ENCODE measurements at regions not wholly inside any gene's neighbourhood (a gene's known extent, or its start where the extent isn't known, plus 50 kb on each side); places are given as distances from the start of the nearest gene placed in this dataset.

- intact Hi-C loops (cut with DNase I), result no loop called here
- ATAC-seq (no peak), DNase-seq (no peak)
Observed at GRCh38 chr10:31660300-31660699, 268.3 kb downstream of the ARHGAP12 start.

- no peak for ATAC-seq
- intact Hi-C loops (cut with DNase I), result no loop called here
- no peak for DNase-seq
Observed at GRCh38 chr10:31659665-31660064, 269.0 kb downstream of the ARHGAP12 start.

- ATAC-seq (peak; percentile 68 to 79), DNase-seq (no peak)
Observed at GRCh38 chr10:31657434-31657872, 271.2 kb downstream of the ARHGAP12 start.

GRCh38 chr10:31656851-31657433 lies 271.7 kb downstream of the ARHGAP12 start:
- ATAC-seq (peak; percentile 79 to 82), DNase-seq (no peak)
- intact Hi-C loops (cut with DNase I), result no loop called here

More at GRCh38 chr10:31657434-31657872, 271.2 kb downstream of the ARHGAP12 start:
- intact Hi-C loops (cut with DNase I), result no loop called here

- intact Hi-C loops (cut with DNase I), result no loop called here
- DNase-seq (no peak), ATAC-seq (no peak)
Observed at GRCh38 chr10:31652038-31652437, 276.6 kb downstream of the ARHGAP12 start.

GRCh38 chr10:31650010-31650409 lies 278.6 kb downstream of the ARHGAP12 start:
- intact Hi-C loops (cut with DNase I), result no loop called here
- DNase-seq (peak; percentile 88), ATAC-seq (peak; percentile 93 to 94)

- no peak for ATAC-seq
- no peak for DNase-seq
- intact Hi-C loops (cut with DNase I), result no loop called here
Observed at GRCh38 chr10:31648966-31649365, 279.7 kb downstream of the ARHGAP12 start.

- intact Hi-C loops (cut with DNase I), result no loop called here
- no peak for DNase-seq
- ATAC-seq, result no peak
Observed at GRCh38 chr10:31647861-31648260, 280.8 kb downstream of the ARHGAP12 start.

- intact Hi-C loops (cut with DNase I), result no loop called here
- DNase-seq, result no peak
- ATAC-seq, result no peak
Observed at GRCh38 chr10:31646519-31646918, 282.1 kb downstream of the ARHGAP12 start.

- intact Hi-C loops (cut with DNase I), result no loop called here
- ATAC-seq, result no peak
Observed at GRCh38 chr10:31645786-31646185, 282.8 kb downstream of the ARHGAP12 start.

GRCh38 chr10:31644931-31645633 lies 283.5 kb downstream of the ARHGAP12 start:
- intact Hi-C loops (cut with DNase I), result no loop called here
- ATAC-seq, result no peak
- no peak for DNase-seq

More at GRCh38 chr10:31645786-31646185, 282.8 kb downstream of the ARHGAP12 start:
- DNase-seq, result no peak

- ATAC-seq (no peak), DNase-seq (no peak)
- intact Hi-C loops (cut with DNase I), result no loop called here
Observed at GRCh38 chr10:31642281-31642680, 286.4 kb downstream of the ARHGAP12 start.

- intact Hi-C loops (cut with DNase I), result no loop called here
- DNase-seq (no peak), ATAC-seq (no peak)
Observed at GRCh38 chr10:31635415-31636065, 293.1 kb downstream of the ARHGAP12 start.

- no peak for ATAC-seq
- intact Hi-C loops (cut with DNase I), result no loop called here
- DNase-seq, result no peak
Observed at GRCh38 chr10:31635009-31635408, 293.6 kb downstream of the ARHGAP12 start.

- intact Hi-C loops (cut with DNase I), result no loop called here
- ATAC-seq (peak; percentile 63 to 82), DNase-seq (peak; percentile 62)
Observed at GRCh38 chr10:31630861-31631567, 297.6 kb downstream of the ARHGAP12 start.

GRCh38 chr10:31625566-31625965 lies 303.1 kb downstream of the ARHGAP12 start:
- intact Hi-C loops (cut with DNase I), result no loop called here
- no peak for ATAC-seq
- no peak for DNase-seq

- intact Hi-C loops (cut with DNase I), result no loop called here
- ATAC-seq (no peak), DNase-seq (no peak)
Observed at GRCh38 chr10:31624611-31625010, 304.0 kb downstream of the ARHGAP12 start.

GRCh38 chr10:31623947-31624346 lies 304.7 kb downstream of the ARHGAP12 start:
- ATAC-seq (no peak), DNase-seq (no peak)
- intact Hi-C loops (cut with DNase I), result no loop called here

GRCh38 chr10:31623466-31623865 lies 304.4 kb downstream of the ZEB1 start:
- ATAC-seq, result peak; percentile 48 to 59
- intact Hi-C loops (cut with DNase I), result no loop called here
- DNase-seq, result no peak

- intact Hi-C loops (cut with DNase I), result no loop called here
- ATAC-seq, result peak in 1 of 2 donors; percentile 35
Observed at GRCh38 chr10:31622978-31623377, 304.0 kb downstream of the ZEB1 start.

More at GRCh38 chr10:31622978-31623377, 304.0 kb downstream of the ZEB1 start:
- DNase-seq, result no peak
